ENCODE measurements at regions not wholly inside any gene's neighbourhood (a gene's known extent, or its start where the extent isn't known, plus 50 kb on each side); places are given as distances from the start of the nearest gene placed in this dataset.

DNA sequence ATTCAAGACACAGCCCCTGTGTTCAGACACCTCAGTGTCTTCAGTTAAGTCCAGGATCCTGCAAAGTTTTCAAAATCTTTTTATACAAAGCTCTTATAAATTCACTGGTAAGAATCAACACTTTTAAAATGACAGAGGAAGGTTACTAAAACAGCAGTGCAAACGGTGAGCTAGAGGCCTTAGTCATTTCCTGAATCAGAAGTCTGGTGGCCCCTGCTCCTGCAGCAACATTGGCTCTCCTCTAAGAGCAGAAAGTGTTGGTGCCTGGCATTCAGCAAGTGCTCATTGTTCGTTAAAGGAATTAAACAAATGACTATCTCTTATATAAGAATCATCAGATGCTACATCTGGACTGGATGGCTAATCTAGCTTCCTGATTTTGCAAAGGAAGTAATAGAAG lies 282.9 kb downstream of the PTGER3 start:
- TF ChIP-seq POLR2A (IDR thresholded peaks at IDR 0.05) = no peak
- TF ChIP-seq, protein P1, sequence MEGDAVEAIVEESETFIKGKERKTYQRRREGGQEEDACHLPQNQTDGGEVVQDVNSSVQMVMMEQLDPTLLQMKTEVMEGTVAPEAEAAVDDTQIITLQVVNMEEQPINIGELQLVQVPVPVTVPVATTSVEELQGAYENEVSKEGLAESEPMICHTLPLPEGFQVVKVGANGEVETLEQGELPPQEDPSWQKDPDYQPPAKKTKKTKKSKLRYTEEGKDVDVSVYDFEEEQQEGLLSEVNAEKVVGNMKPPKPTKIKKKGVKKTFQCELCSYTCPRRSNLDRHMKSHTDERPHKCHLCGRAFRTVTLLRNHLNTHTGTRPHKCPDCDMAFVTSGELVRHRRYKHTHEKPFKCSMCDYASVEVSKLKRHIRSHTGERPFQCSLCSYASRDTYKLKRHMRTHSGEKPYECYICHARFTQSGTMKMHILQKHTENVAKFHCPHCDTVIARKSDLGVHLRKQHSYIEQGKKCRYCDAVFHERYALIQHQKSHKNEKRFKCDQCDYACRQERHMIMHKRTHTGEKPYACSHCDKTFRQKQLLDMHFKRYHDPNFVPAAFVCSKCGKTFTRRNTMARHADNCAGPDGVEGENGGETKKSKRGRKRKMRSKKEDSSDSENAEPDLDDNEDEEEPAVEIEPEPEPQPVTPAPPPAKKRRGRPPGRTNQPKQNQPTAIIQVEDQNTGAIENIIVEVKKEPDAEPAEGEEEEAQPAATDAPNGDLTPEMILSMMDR (IDR thresholded peaks at IDR 0.05) = no peak

All from adrenal gland (tissue), 5 donors.